ENCODE measurements at regions not wholly inside any gene's neighbourhood (a gene's known extent, or its start where the extent isn't known, plus 50 kb on each side); places are given as distances from the start of the nearest gene placed in this dataset.
"Not testable (repeated sequence)": the region's sequence is repeated elsewhere in the genome, so short reads cannot be mapped to it uniquely, and the experiment has no call there.

GRCh38 chr6:4250645-4251044 lies 115.3 kb upstream of the ECI2 start:
- no peak overlapping the region for H3K4me3 ChIP-seq (ENCODE audit: low read depth, low read length)
- no peak for TF ChIP-seq CTCF (IDR thresholded peaks at IDR 0.05; ENCODE audit: borderline replicate concordance, insufficient read depth, low read depth, low read length)

GRCh38 chr6:4243832-4244231 lies 108.5 kb upstream of the ECI2 start:
- not testable (repeated sequence) for H3K4me3 ChIP-seq (ENCODE audit: low read depth, low read length)

GRCh38 chr6:4243237-4243636 lies 107.9 kb upstream of the ECI2 start:
- TF ChIP-seq CTCF (IDR thresholded peaks at IDR 0.05; ENCODE audit: borderline replicate concordance, insufficient read depth, low read depth, low read length) = no peak
- no peak overlapping the region for H3K4me3 ChIP-seq (ENCODE audit: low read depth, low read length)

- no peak for TF ChIP-seq CTCF (IDR thresholded peaks at IDR 0.05; ENCODE audit: borderline replicate concordance, insufficient read depth, low read depth, low read length)
- no peak overlapping the region for H3K4me3 ChIP-seq (ENCODE audit: low read depth, low read length)
Observed at GRCh38 chr6:4242601-4243000, 107.2 kb upstream of the ECI2 start.

- no peak for TF ChIP-seq CTCF (IDR thresholded peaks at IDR 0.05; ENCODE audit: borderline replicate concordance, insufficient read depth, low read depth, low read length)
Observed at GRCh38 chr6:4240148-4240547, 104.8 kb upstream of the ECI2 start.

GRCh38 chr6:4225161-4225872 lies 89.9 kb upstream of the ECI2 start:
- no peak for TF ChIP-seq CTCF (IDR thresholded peaks at IDR 0.05; ENCODE audit: borderline replicate concordance, insufficient read depth, low read depth, low read length)
- no peak overlapping the region for H3K4me3 ChIP-seq (ENCODE audit: low read depth, low read length)

More at GRCh38 chr6:4240148-4240547, 104.8 kb upstream of the ECI2 start:
- H3K4me3 ChIP-seq (ENCODE audit: low read depth, low read length) = no peak overlapping the region

- no peak overlapping the region for H3K4me3 ChIP-seq (ENCODE audit: low read depth, low read length)
- TF ChIP-seq CTCF (IDR thresholded peaks at IDR 0.05; ENCODE audit: borderline replicate concordance, insufficient read depth, low read depth, low read length) = no peak
Observed at GRCh38 chr6:4224067-4224978, 88.9 kb upstream of the ECI2 start.

Measured in GM12875 (cell line).